Loucy (cell line): ENCODE measurements at regions not wholly inside any gene's neighbourhood (a gene's known extent, or its start where the extent isn't known, plus 50 kb on each side); places are given as distances from the start of the nearest gene placed in this dataset.

Experiments
- EZH2phosphoT487 ChIP-seq: fragments of 200-600 bp; IDR thresholded peaks from 2 replicates; pipeline ENCODE4 v1.6.1; 2018; ENCODE audit warnings: antibody characterized with exemption, mild to moderate bottlenecking, moderate library complexity, borderline replicate concordance
- TF ChIP-seq, protein P1 (sequence below): fragments of 200-600 bp; sonication (generic); conservative IDR thresholded peaks from 2 replicates; pipeline ENCODE4 v1.5.1; 2014; ENCODE audit warnings: mild to moderate bottlenecking, antibody characterized with exemption, low read length

DNA sequence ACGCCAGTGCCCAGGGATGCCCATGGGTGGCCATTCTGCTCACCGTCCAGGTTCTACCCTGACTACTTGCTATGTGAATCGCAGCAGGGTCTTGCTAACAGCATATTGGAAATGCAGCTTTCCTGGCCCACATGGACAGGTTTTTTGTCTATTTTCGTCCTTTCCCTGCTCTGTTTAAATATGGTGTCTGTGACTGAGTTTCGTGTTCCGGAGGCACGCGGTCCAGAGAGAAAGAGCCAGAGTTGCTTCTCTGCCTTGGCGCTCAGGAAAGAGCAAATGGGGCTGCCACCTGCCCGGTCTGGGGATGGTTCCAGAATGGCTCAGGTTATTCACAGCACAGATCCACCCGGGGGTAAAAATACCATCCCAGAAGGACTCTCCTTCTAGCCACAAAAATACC, 456.2 kb downstream of the BCL11A start:
- TF ChIP-seq, protein P1, sequence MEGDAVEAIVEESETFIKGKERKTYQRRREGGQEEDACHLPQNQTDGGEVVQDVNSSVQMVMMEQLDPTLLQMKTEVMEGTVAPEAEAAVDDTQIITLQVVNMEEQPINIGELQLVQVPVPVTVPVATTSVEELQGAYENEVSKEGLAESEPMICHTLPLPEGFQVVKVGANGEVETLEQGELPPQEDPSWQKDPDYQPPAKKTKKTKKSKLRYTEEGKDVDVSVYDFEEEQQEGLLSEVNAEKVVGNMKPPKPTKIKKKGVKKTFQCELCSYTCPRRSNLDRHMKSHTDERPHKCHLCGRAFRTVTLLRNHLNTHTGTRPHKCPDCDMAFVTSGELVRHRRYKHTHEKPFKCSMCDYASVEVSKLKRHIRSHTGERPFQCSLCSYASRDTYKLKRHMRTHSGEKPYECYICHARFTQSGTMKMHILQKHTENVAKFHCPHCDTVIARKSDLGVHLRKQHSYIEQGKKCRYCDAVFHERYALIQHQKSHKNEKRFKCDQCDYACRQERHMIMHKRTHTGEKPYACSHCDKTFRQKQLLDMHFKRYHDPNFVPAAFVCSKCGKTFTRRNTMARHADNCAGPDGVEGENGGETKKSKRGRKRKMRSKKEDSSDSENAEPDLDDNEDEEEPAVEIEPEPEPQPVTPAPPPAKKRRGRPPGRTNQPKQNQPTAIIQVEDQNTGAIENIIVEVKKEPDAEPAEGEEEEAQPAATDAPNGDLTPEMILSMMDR = no peak
- TF ChIP-seq EZH2phosphoT487 = no peak
